Mesendoderm (in vitro differentiated cells): ENCODE measurements at regions not wholly inside any gene's neighbourhood (a gene's known extent, or its start where the extent isn't known, plus 50 kb on each side); places are given as distances from the start of the nearest gene placed in this dataset.

Experiments
- DNase-seq: peaks from one replicate; pipeline ENCODE4 v3.0.0; 2013
- H2AK5ac ChIP-seq: 2 replicates; pipeline ENCODE4 v1.6.1; 2013; ENCODE audit warnings: low read length, inconsistent platforms
- H2BK120ac ChIP-seq: 2 replicates; pipeline ENCODE4 v1.6.1; 2013; ENCODE audit warnings: low read depth, mild to moderate bottlenecking, low read length, moderate library complexity, mixed read lengths
- H2BK15ac ChIP-seq: replicated peaks from 2 replicates; pipeline ENCODE4 v1.6.1; 2013; ENCODE audit warnings: low read depth, mild to moderate bottlenecking, moderate library complexity
- H2BK5ac ChIP-seq: 2 replicates; pipeline ENCODE4 v1.6.1; 2013; ENCODE audit warnings: low read length, inconsistent platforms
- H3K18ac ChIP-seq: 2 replicates; pipeline ENCODE4 v1.6.1; 2013; ENCODE audit warnings: mild to moderate bottlenecking, low read length, mixed read lengths
- H3K23ac ChIP-seq: one replicate; pipeline ENCODE4 v1.6.1; 2013; ENCODE audit warnings: low read length
- H3K27ac ChIP-seq: 2 replicates; pipeline ENCODE4 v1.5.1; 2013; ENCODE audit warnings: low read depth, mild to moderate bottlenecking, inconsistent platforms, low read length, moderate library complexity
- H3K27me3 ChIP-seq: 2 replicates; pipeline ENCODE4 v1.6.1; 2013; ENCODE audit warnings: low read length, control low read depth, mild to moderate bottlenecking, inconsistent platforms; ENCODE audit not compliant: insufficient read depth, poor library complexity
- H3K36me3 ChIP-seq: 2 replicates; pipeline ENCODE4 v1.6.1; 2013; ENCODE audit warnings: low read length, inconsistent platforms; ENCODE audit not compliant: control insufficient read depth, insufficient read depth
- H3K4ac ChIP-seq: one replicate; pipeline ENCODE4 v1.6.1; 2013; ENCODE audit warnings: low read depth, mild to moderate bottlenecking, low read length, moderate library complexity
- H3K4me1 ChIP-seq: 2 replicates; pipeline ENCODE4 v1.6.1; 2013; ENCODE audit warnings: low read depth, low read length, inconsistent platforms; ENCODE audit not compliant: control insufficient read depth
- H3K4me2 ChIP-seq: 2 replicates; pipeline ENCODE4 v1.6.1; 2013; ENCODE audit warnings: low read length
- H3K4me3 ChIP-seq: 2 replicates; pipeline ENCODE4 v1.5.1; 2013; ENCODE audit warnings: mild to moderate bottlenecking, low read length
- H3K56ac ChIP-seq: one replicate; pipeline ENCODE4 v1.6.1; 2013; ENCODE audit warnings: low read length
- H3K79me1 ChIP-seq: 2 replicates; pipeline ENCODE4 v1.6.1; 2013; ENCODE audit warnings: low read length, inconsistent platforms
- H3K79me2 ChIP-seq: 2 replicates; pipeline ENCODE4 v1.6.1; 2013; ENCODE audit warnings: mild to moderate bottlenecking, low read length; ENCODE audit not compliant: control insufficient read depth, insufficient read depth
- H3K9ac ChIP-seq: 2 replicates; pipeline ENCODE4 v1.6.1; 2013; ENCODE audit warnings: low read length, inconsistent platforms
- H4K5ac ChIP-seq: one replicate; pipeline ENCODE4 v1.6.1; 2013; ENCODE audit warnings: low read length
- H4K8ac ChIP-seq: one replicate; pipeline ENCODE4 v1.6.1; 2013; ENCODE audit warnings: low read depth, mild to moderate bottlenecking, control low read depth, low read length, moderate library complexity
- WGBS: extraction: QIAGEN DNeasy Blood & Tissue Kit; methylation state at CpG from one replicate; pipeline ENCODE4 v1.1.7; 2013; ENCODE audit warnings: low lambda C conversion rate, missing lambda C conversion rate; ENCODE audit not compliant: insufficient coverage; ENCODE audit errors: extremely low coverage; 5-methylcytosine and 5-hydroxymethylcytosine counted together

- Histone ChIP-seq H3K79me1 (no peaks in the 10 kb centered on the region), H3K27ac (no peak overlapping the region), H3K4me3 (no peak overlapping the region), H3K27me3 (no peaks in the 10 kb centered on the region), H3K79me2 (no peaks in the 10 kb centered on the region), H3K9ac (no peak overlapping the region), H3K36me3 (no peaks in the 10 kb centered on the region), H3K4me2 (no peak overlapping the region), H4K5ac (no peak overlapping the region), H3K4ac (no peak overlapping the region), H3K18ac (no peak overlapping the region), H2BK5ac (no peak overlapping the region), H2BK120ac (no peak overlapping the region), H4K8ac (no peak overlapping the region), H3K56ac (no peak overlapping the region), H2AK5ac (no peak overlapping the region), H3K23ac (no peak overlapping the region), H3K4me1 (no peaks in the 10 kb centered on the region), H2BK15ac (no peak overlapping the region)
- DNase-seq: no peak
Measured at GRCh38 chr10:108454793-108455192, 1290.3 kb upstream of the SORCS1 start.

GRCh38 chr10:108454224-108454623, 1289.7 kb upstream of the SORCS1 start:
- no peak overlapping the region for H3K4me3 ChIP-seq
- H3K79me1 ChIP-seq: no peaks in the 10 kb centered on the region
- no peak overlapping the region for H4K5ac ChIP-seq
- no peak overlapping the region for H2BK15ac ChIP-seq
- no peak overlapping the region for H4K8ac ChIP-seq
- no peak overlapping the region for H3K23ac ChIP-seq
- H3K27ac ChIP-seq: no peak overlapping the region
- H3K56ac ChIP-seq: no peak overlapping the region
- no peaks in the 10 kb centered on the region for H3K36me3 ChIP-seq
- no peak for DNase-seq
- no peak overlapping the region for H3K4me2 ChIP-seq
- no peaks in the 10 kb centered on the region for H3K4me1 ChIP-seq
- no peaks in the 10 kb centered on the region for H3K79me2 ChIP-seq
- no peak overlapping the region for H2AK5ac ChIP-seq
- H2BK120ac ChIP-seq: no peak overlapping the region
- H3K4ac ChIP-seq: no peak overlapping the region
- WGBS: no CpG with 5 or more reads among the region's 3 CpGs
- no peak overlapping the region for H3K9ac ChIP-seq
- H2BK5ac ChIP-seq: no peak overlapping the region
- no peak overlapping the region for H3K18ac ChIP-seq
- H3K27me3 ChIP-seq: no peaks in the 10 kb centered on the region

- Histone ChIP-seq H3K4me1 (no peaks in the 10 kb centered on the region), H3K79me2 (no peaks in the 10 kb centered on the region), H3K27me3 (no peaks in the 10 kb centered on the region), H4K5ac (no peak overlapping the region), H3K18ac (no peak overlapping the region), H2AK5ac (no peak overlapping the region), H3K23ac (no peak overlapping the region), H3K9ac (no peak overlapping the region), H2BK120ac (no peak overlapping the region), H2BK15ac (no peak overlapping the region), H3K79me1 (no peaks in the 10 kb centered on the region), H3K4me3 (no peak overlapping the region), H4K8ac (no peak overlapping the region), H3K4ac (no peak overlapping the region), H3K4me2 (no peak overlapping the region), H3K56ac (no peak overlapping the region), H2BK5ac (no peak overlapping the region), H3K27ac (no peak overlapping the region), H3K36me3 (no peaks in the 10 kb centered on the region)
- DNase-seq: no peak
Measured at GRCh38 chr10:108453166-108453565, 1288.7 kb upstream of the SORCS1 start.

- no peak overlapping the region for H2BK120ac ChIP-seq
- H4K5ac ChIP-seq: no peak overlapping the region
- no peak overlapping the region for H2BK15ac ChIP-seq
- no peak overlapping the region for H3K23ac ChIP-seq
- no peak overlapping the region for H4K8ac ChIP-seq
- H2AK5ac ChIP-seq: no peak overlapping the region
- H3K36me3 ChIP-seq: no peaks in the 10 kb centered on the region
- no peak overlapping the region for H3K56ac ChIP-seq
- no peaks in the 10 kb centered on the region for H3K79me2 ChIP-seq
- no peak overlapping the region for H2BK5ac ChIP-seq
- H3K9ac ChIP-seq: no peak overlapping the region
- H3K4ac ChIP-seq: no peak overlapping the region
- no peak for DNase-seq
- H3K18ac ChIP-seq: no peak overlapping the region
- no peak overlapping the region for H3K4me3 ChIP-seq
- H3K79me1 ChIP-seq: no peaks in the 10 kb centered on the region
- H3K27ac ChIP-seq: no peak overlapping the region
- H3K4me1 ChIP-seq: no peaks in the 10 kb centered on the region
- H3K4me2 ChIP-seq: no peak overlapping the region
- WGBS: no CpG with 5 or more reads among the region's 5 CpGs
- no peaks in the 10 kb centered on the region for H3K27me3 ChIP-seq
Measured at GRCh38 chr10:108452533-108452932, 1288.0 kb upstream of the SORCS1 start.

GRCh38 chr10:108450280-108450679, 1285.8 kb upstream of the SORCS1 start:
- H3K23ac ChIP-seq: no peak overlapping the region
- no peak overlapping the region for H3K4ac ChIP-seq
- WGBS: no CpG with 5 or more reads among the region's 2 CpGs
- H3K79me1 ChIP-seq: no peaks in the 10 kb centered on the region
- H3K4me3 ChIP-seq: no peak overlapping the region
- no peak overlapping the region for H2BK5ac ChIP-seq
- no peaks in the 10 kb centered on the region for H3K4me1 ChIP-seq
- no peak overlapping the region for H3K18ac ChIP-seq
- H3K4me2 ChIP-seq: no peak overlapping the region
- H2AK5ac ChIP-seq: no peak overlapping the region
- no peak overlapping the region for H2BK120ac ChIP-seq
- H3K79me2 ChIP-seq: no peaks in the 10 kb centered on the region
- no peak overlapping the region for H4K8ac ChIP-seq
- no peaks in the 10 kb centered on the region for H3K27me3 ChIP-seq
- H4K5ac ChIP-seq: no peak overlapping the region
- no peak overlapping the region for H2BK15ac ChIP-seq
- no peaks in the 10 kb centered on the region for H3K36me3 ChIP-seq
- no peak overlapping the region for H3K56ac ChIP-seq
- no peak for DNase-seq
- no peak overlapping the region for H3K9ac ChIP-seq
- no peak overlapping the region for H3K27ac ChIP-seq

GRCh38 chr10:108445746-108446145, 1281.2 kb upstream of the SORCS1 start:
- H3K36me3 ChIP-seq: no peaks in the 10 kb centered on the region
- H3K79me1 ChIP-seq: no peaks in the 10 kb centered on the region
- H3K4me2 ChIP-seq: no peak overlapping the region
- H3K23ac ChIP-seq: no peak overlapping the region
- H4K8ac ChIP-seq: no peak overlapping the region
- H2BK5ac ChIP-seq: no peak overlapping the region
- H3K56ac ChIP-seq: no peak overlapping the region
- no peak overlapping the region for H3K18ac ChIP-seq
- no peaks in the 10 kb centered on the region for H3K79me2 ChIP-seq
- no peak overlapping the region for H4K5ac ChIP-seq
- H3K4me1 ChIP-seq: no peaks in the 10 kb centered on the region
- H2AK5ac ChIP-seq: no peak overlapping the region
- no peak overlapping the region for H3K27ac ChIP-seq
- H3K4ac ChIP-seq: no peak overlapping the region
- WGBS: no CpG with 5 or more reads among the region's 3 CpGs
- H3K9ac ChIP-seq: no peak overlapping the region
- no peak for DNase-seq
- no peak overlapping the region for H3K4me3 ChIP-seq
- no peak overlapping the region for H2BK120ac ChIP-seq
- no peaks in the 10 kb centered on the region for H3K27me3 ChIP-seq
- no peak overlapping the region for H2BK15ac ChIP-seq
